PFSK-1 (cell line): ENCODE measurements at regions not wholly inside any gene's neighbourhood (a gene's known extent, or its start where the extent isn't known, plus 50 kb on each side); places are given as distances from the start of the nearest gene placed in this dataset.

Experiments used
- POLR2AphosphoS5 ChIP-seq: IDR thresholded peaks from 2 replicates; pipeline ENCODE4 v1.6.1; 2012; ENCODE audit warnings: low read depth, mild to moderate bottlenecking, control low read depth, low read length, moderate library complexity
- REST ChIP-seq, 2 experiments: IDR thresholded peaks; 2 replicates each; pipeline versions ENCODE4 v1.6.1 to v1.8.0; 2011 to 2012; ENCODE audit warnings: low read depth in 2 of 2, low read length in 2 of 2, control low read depth in 1 of 2, inconsistent platforms in 1 of 2, mild to moderate bottlenecking in 1 of 2, moderate library complexity in 1 of 2; ENCODE audit not compliant: insufficient read depth in 1 of 2
- SIN3A ChIP-seq: IDR thresholded peaks from 2 replicates; pipeline ENCODE4 v1.6.1; 2012; ENCODE audit warnings: mild to moderate bottlenecking, low read length, moderate library complexity, borderline replicate concordance; ENCODE audit not compliant: insufficient read depth
- TAF1 ChIP-seq: IDR thresholded peaks from 2 replicates; pipeline ENCODE4 v1.6.1; 2012; ENCODE audit warnings: low read length, control low read depth, borderline replicate concordance; ENCODE audit not compliant: insufficient read depth

- TF ChIP-seq SIN3A, result no peak
- TF ChIP-seq REST (IDR thresholded peaks at IDR 0.05; ENCODE audit: insufficient read depth in 1 of 2, low read depth in 2 of 2, low read length in 2 of 2), result no peak
- no peak for TF ChIP-seq POLR2AphosphoS5
- no peak for TF ChIP-seq TAF1
Observed at GRCh38 chr9:13904311-13904710, 409.6 kb downstream of the NFIB start.
